IMR-90 (cell line): ENCODE measurements at regions not wholly inside any gene's neighbourhood (a gene's known extent, or its start where the extent isn't known, plus 50 kb on each side); places are given as distances from the start of the nearest gene placed in this dataset.

Source experiments
- ATAC-seq: fragments of 200-7000 bp; cut with Tn5 transposase; 2 replicates; pipeline ENCODE4 v1.9.1; 2020; ENCODE audit warnings: low read depth, mild to moderate bottlenecking, moderate library complexity
- BruUV-seq: library from RNA; stranded (reverse); fragments of 400-500 nt; replicated peaks from 2 replicates; lab custom pipeline; 2021; lab: Mats Ljungman, UMichigan
- CTCF ChIA-PET: fragments of 300-600 bp; formaldehyde crosslinking; extraction: SDS; loops from one replicate; lab custom pipeline; 2021; ENCODE audit warnings: antibody characterized with exemption; lab: Yijun Ruan, JAX
- POLR2A ChIA-PET: fragments of 300-600 bp; sonication (Branson Sonifier 250); formaldehyde crosslinking; loops from one replicate; lab custom pipeline; 2022; ENCODE audit warnings: antibody characterized with exemption; ENCODE audit not compliant: unreplicated experiment; lab: Charles Lee
- DNase-seq: peaks from one replicate; pipeline ENCODE4 v3.0.0; 2013
- H2AFZ ChIP-seq: replicated peaks from 2 replicates; pipeline ENCODE3; 2013; ENCODE audit warnings: low read length, mild to moderate bottlenecking; ENCODE audit not compliant: poor library complexity
- H2AK5ac ChIP-seq: 2 replicates; pipeline ENCODE4 v1.6.1; 2013; ENCODE audit warnings: low read depth, low read length, inconsistent platforms
- H2AK9ac ChIP-seq: replicated peaks from 2 replicates; pipeline ENCODE3; 2013; ENCODE audit warnings: mild to moderate bottlenecking, low read depth, low read length, moderate library complexity; ENCODE audit not compliant: poor library complexity
- H2BK120ac ChIP-seq: 2 replicates; pipeline ENCODE4 v1.6.1; 2013; ENCODE audit warnings: low read depth, low read length, inconsistent platforms
- H2BK15ac ChIP-seq: 3 replicates; pipeline ENCODE4 v1.6.1; 2013; ENCODE audit warnings: low read depth, low read length, inconsistent platforms
- H2BK20ac ChIP-seq: 2 replicates; pipeline ENCODE4 v1.6.1; 2013; ENCODE audit warnings: low read depth, mild to moderate bottlenecking, inconsistent platforms, low read length, moderate library complexity
- H2BK5ac ChIP-seq: 2 replicates; pipeline ENCODE4 v1.6.1; 2013; ENCODE audit warnings: mild to moderate bottlenecking, low read depth, low read length, inconsistent platforms; ENCODE audit not compliant: poor library complexity, severe bottlenecking
- H3K14ac ChIP-seq: replicated peaks from 2 replicates; pipeline ENCODE4 v1.6.1; 2013; ENCODE audit warnings: low read depth, low read length, inconsistent platforms
- H3K18ac ChIP-seq: 2 replicates; pipeline ENCODE4 v1.6.1; 2013; ENCODE audit warnings: low read depth, low read length, control low read depth
- H3K23ac ChIP-seq: 2 replicates; pipeline ENCODE4 v1.6.1; 2013; ENCODE audit warnings: low read depth, low read length, inconsistent platforms
- H3K27ac ChIP-seq: 2 replicates; pipeline ENCODE4 v1.5.1; 2013; ENCODE audit warnings: mild to moderate bottlenecking, control low read depth, low read length; ENCODE audit not compliant: insufficient read depth
- H3K27me3 ChIP-seq: 2 replicates; pipeline ENCODE4 v1.6.1; 2013; ENCODE audit warnings: low read length; ENCODE audit not compliant: control insufficient read depth, insufficient read depth
- H3K36me3 ChIP-seq: 2 replicates; pipeline ENCODE4 v1.6.1; 2013; ENCODE audit warnings: low read length, mixed read lengths; ENCODE audit not compliant: control insufficient read depth, insufficient read depth
- H3K4ac ChIP-seq: 2 replicates; pipeline ENCODE4 v1.6.1; 2013; ENCODE audit warnings: low read depth, low read length, inconsistent platforms
- H3K4me1 ChIP-seq: 2 replicates; pipeline ENCODE4 v1.6.1; 2013; ENCODE audit warnings: low read length, mixed read lengths; ENCODE audit not compliant: control insufficient read depth, insufficient read depth
- H3K4me2 ChIP-seq: 2 replicates; pipeline ENCODE4 v1.6.1; 2013; ENCODE audit warnings: low read depth, mild to moderate bottlenecking, control low read depth, low read length, moderate library complexity
- H3K4me3 ChIP-seq: 2 replicates; pipeline ENCODE4 v1.5.1; 2013; ENCODE audit warnings: low read depth, mild to moderate bottlenecking, control low read depth, low read length, moderate library complexity; ENCODE audit not compliant: insufficient read depth
- H3K56ac ChIP-seq: 2 replicates; pipeline ENCODE4 v1.6.1; 2013; ENCODE audit warnings: low read length, inconsistent platforms; ENCODE audit not compliant: insufficient read depth; ENCODE audit errors: extremely low read depth
- H3K79me1 ChIP-seq, 2 experiments: 2 replicates each; pipeline ENCODE4 v1.6.1; 2013; ENCODE audit warnings: low read length in 2 of 2, inconsistent platforms in 1 of 2, low read depth in 1 of 2
- H3K9ac ChIP-seq: 2 replicates; pipeline ENCODE4 v1.6.1; 2013; ENCODE audit warnings: low read depth, low read length, control low read depth
- H3K9me1 ChIP-seq: 2 replicates; pipeline ENCODE4 v1.6.1; 2013; ENCODE audit warnings: low read length, inconsistent platforms; ENCODE audit not compliant: insufficient read depth
- H3K9me3 ChIP-seq: 2 replicates; pipeline ENCODE4 v1.6.1; 2013; ENCODE audit warnings: low read length; ENCODE audit not compliant: control insufficient read depth, insufficient read depth
- H4K20me1 ChIP-seq: 2 replicates; pipeline ENCODE4 v1.6.1; 2013; ENCODE audit warnings: low read length, inconsistent platforms; ENCODE audit not compliant: insufficient read depth
- H4K5ac ChIP-seq: 2 replicates; pipeline ENCODE4 v1.6.1; 2013; ENCODE audit warnings: mild to moderate bottlenecking, low read depth, low read length, control low read depth
- H4K8ac ChIP-seq, 2 experiments: 2 replicates each; pipeline ENCODE4 v1.6.1; 2013; ENCODE audit warnings: low read depth in 2 of 2, low read length in 2 of 2, control low read depth in 1 of 2, inconsistent platforms in 1 of 2
- H4K91ac ChIP-seq: 2 replicates; pipeline ENCODE4 v1.6.1; 2013; ENCODE audit warnings: low read depth, low read length, inconsistent platforms; ENCODE audit not compliant: insufficient read depth
- BHLHE40 ChIP-seq: fragments of 150-350 bp; IDR thresholded peaks from 2 replicates; pipeline ENCODE4 v1.6.1; 2016; ENCODE audit warnings: mild to moderate bottlenecking, low read depth, low read length
- CEBPB ChIP-seq: IDR thresholded peaks from 2 replicates; pipeline ENCODE4 v1.6.1; 2012; ENCODE audit warnings: low read depth, low read length, improper control_type of control experiment
- CHD1 ChIP-seq: IDR thresholded peaks from 2 replicates; pipeline ENCODE4 v1.6.1; 2012; ENCODE audit warnings: low read depth, low read length, improper control_type of control experiment
- CTCF ChIP-seq: conservative IDR thresholded peaks from 2 replicates; pipeline ENCODE4 v1.5.1; 2012; ENCODE audit warnings: mild to moderate bottlenecking, low read depth, low read length, improper control_type of control experiment
- ELK1 ChIP-seq: fragments of 150-350 bp; IDR thresholded peaks from 2 replicates; pipeline ENCODE4 v1.6.1; 2016; ENCODE audit warnings: low read depth, mild to moderate bottlenecking, low read length, moderate library complexity, borderline replicate concordance
- FOS ChIP-seq: fragments of 150-350 bp; IDR thresholded peaks from 2 replicates; pipeline ENCODE4 v1.6.1; 2016; ENCODE audit warnings: low read depth, low read length
- MAFK ChIP-seq: IDR thresholded peaks from 2 replicates; pipeline ENCODE4 v1.6.1; 2012; ENCODE audit warnings: low read depth, low read length, improper control_type of control experiment
- MXI1 ChIP-seq: IDR thresholded peaks from 2 replicates; pipeline ENCODE4 v1.6.1; 2012; ENCODE audit warnings: low read depth, mild to moderate bottlenecking, low read length, moderate library complexity, borderline replicate concordance
- NFE2L2 ChIP-seq: fragments of 150-350 bp; IDR thresholded peaks from 2 replicates; pipeline ENCODE4 v1.6.1; 2016; ENCODE audit warnings: low read depth, mild to moderate bottlenecking, low read length
- POLR2A ChIP-seq: IDR thresholded peaks from 2 replicates; pipeline ENCODE4 v1.6.1; 2012; ENCODE audit warnings: mild to moderate bottlenecking, low read depth, low read length
- RAD21 ChIP-seq: IDR thresholded peaks from 2 replicates; pipeline ENCODE4 v1.6.1; 2012; ENCODE audit warnings: low read length, improper control_type of control experiment
- RCOR1 ChIP-seq: IDR thresholded peaks from 2 replicates; pipeline ENCODE4 v1.6.1; 2012; ENCODE audit warnings: mild to moderate bottlenecking, low read length, improper control_type of control experiment; ENCODE audit not compliant: insufficient replicate concordance
- RFX5 ChIP-seq: IDR thresholded peaks from 2 replicates; pipeline ENCODE4 v1.8.0; 2012; ENCODE audit warnings: low read depth, mild to moderate bottlenecking, low read length, moderate library complexity
- SMC3 ChIP-seq: fragments of 150-350 bp; IDR thresholded peaks from 2 replicates; pipeline ENCODE4 v1.6.1; 2016; ENCODE audit warnings: low read depth, mild to moderate bottlenecking, antibody characterized with exemption, low read length, moderate library complexity
- USF2 ChIP-seq: fragments of 150-350 bp; IDR thresholded peaks from 2 replicates; pipeline ENCODE4 v1.6.1; 2017; ENCODE audit warnings: mild to moderate bottlenecking, antibody characterized with exemption, low read length, low read depth
- WGBS, 2 experiments: methylation state at CpG; one replicate each; pipeline versions ENCODE4 v1.1.5 to v1.1.7; 2013; ENCODE audit warnings: missing lambda C conversion rate in 2 of 2; ENCODE audit not compliant: insufficient read length in 1 of 2; ENCODE audit errors: extremely low coverage in 2 of 2; 5-methylcytosine and 5-hydroxymethylcytosine counted together
- dilution Hi-C: fragments of 300-500 bp; cut with HindIII; formaldehyde crosslinking; loops from one replicate; pipeline ENCODE4 v1.14.3; 2018; ENCODE audit warnings: low sequenced_read_pairs; ENCODE audit not compliant: unreplicated experiment
- in situ Hi-C: fragments of 300-500 bp; cut with MboI; formaldehyde crosslinking; loops from 3 replicates; pipeline ENCODE4 v1.14.3; 2019; ENCODE audit warnings: low sequenced_read_pairs, inconsistent platforms, mixed read lengths
- intact Hi-C: fragments of 100-400 bp; cut with micrococcal nuclease; formaldehyde crosslinking; loops from 2 replicates; pipeline ENCODE4 v1.10.0; 2022

GRCh38 chr2:63663013-63663864, 74.5 kb downstream of the MDH1 start:
- no CpG with 5 or more reads among the region's 3 CpGs for WGBS, 2 experiments
- H2AK9ac ChIP-seq: no peak overlapping the region
- no TSS peak for BruUV-seq
- TF ChIP-seq MAFK: no peak
- TF ChIP-seq BHLHE40: no peak
- no peak for TF ChIP-seq CHD1
- no peak for TF ChIP-seq SMC3
- TF ChIP-seq MXI1: no peak
- TF ChIP-seq FOS: no peak
- no peak for TF ChIP-seq POLR2A
- no peak for TF ChIP-seq RCOR1
- no peak for TF ChIP-seq RAD21
- TF ChIP-seq RFX5: no peak
- TF ChIP-seq CEBPB: no peak
- TF ChIP-seq ELK1: no peak
- TF ChIP-seq NFE2L2: no peak
- TF ChIP-seq USF2: no peak
- TF ChIP-seq CTCF: no peak

More at GRCh38 chr2:63663013-63663864, 74.5 kb downstream of the MDH1 start:
- Histone ChIP-seq H3K56ac (no peak overlapping the region), H3K4me1 (peaks cover 6% of the 10 kb centered on the region), H2AK5ac (peak overlapping the region; percentile 19), H2BK20ac (no peak overlapping the region; the same call in 1 of the 2 replicates), H3K4ac (no peak overlapping the region), H2BK5ac (no peak overlapping the region), H2BK120ac (no peak overlapping the region), H2BK15ac (0 out of 3 replicates have a peak overlapping the region, but pooled peaks have one; percentile 23), H3K18ac (peak overlapping the region; percentile 51; the same call in 1 of the 2 replicates), H3K23ac (no peak overlapping the region), H3K36me3 (no peaks in the 10 kb centered on the region), H3K27ac (no peak overlapping the region), H3K9me1 (no peaks in the 10 kb centered on the region), H3K9me3 (no peaks in the 10 kb centered on the region), H3K14ac (peak overlapping the region; percentile 37), H2AFZ (no peak overlapping the region), H3K4me2 (no peak overlapping the region), H4K91ac (no peak overlapping the region), H4K20me1 (no peaks in the 10 kb centered on the region), H4K5ac (no peak overlapping the region; the same call in 1 of the 2 replicates), H3K9ac (no peak overlapping the region), H3K79me1 (no peaks in the 10 kb centered on the region), H4K8ac (peak overlapping the region in 1 of 2 experiments; percentile 47; a peak in 1 of 4 replicates), H3K4me3 (no peak overlapping the region), H3K27me3 (no peaks in the 10 kb centered on the region)
- DNase-seq: peak; percentile 28
- dilution Hi-C loops (no loop called here), in situ Hi-C loops (no loop called here), intact Hi-C loops (no loop called here)
- ChIA-PET CTCF (interaction anchor here (1.0 kb wide), 1 partner anchor 198 kb away, joined by 3 read pairs; no protein-coding TSS in a partner anchor), POLR2A (no interaction called here)
- ATAC-seq: no peak
